ENCODE measurements at regions not wholly inside any gene's neighbourhood (a gene's known extent, or its start where the extent isn't known, plus 50 kb on each side); places are given as distances from the start of the nearest gene placed in this dataset. TPM values are rescaled to one million over a fixed set of nuclear protein-coding genes. Genes with fewer than 3 reads are reported as not detected.

Small RNA genes in the stretch of these regions (small RNA-seq; reads per million reads assigned to genes)
- gene AC090502.2 (ENCODE audit: low replicate concordance) (not detected), gene RF00096 (ENCODE audit: low replicate concordance) (not detected), gene RNU6-1012P (ENCODE audit: low replicate concordance) (not detected)
